OCI-LY7 (cell line): ENCODE measurements at regions not wholly inside any gene's neighbourhood (a gene's known extent, or its start where the extent isn't known, plus 50 kb on each side); places are given as distances from the start of the nearest gene placed in this dataset.

ENCODE experiments used
- EZH2phosphoT487 ChIP-seq: fragments of 200-600 bp; sonication (generic); IDR thresholded peaks from 2 replicates; pipeline ENCODE4 v1.6.1; 2018; ENCODE audit warnings: low read depth, borderline replicate concordance, mild to moderate bottlenecking, mixed run types, antibody characterized with exemption, low read length, moderate library complexity, mixed read lengths
- TF ChIP-seq, protein P1 (sequence below): fragments of 200-600 bp; sonication (generic); conservative IDR thresholded peaks from 2 replicates; pipeline ENCODE4 v1.5.1; 2014; ENCODE audit warnings: mild to moderate bottlenecking, antibody characterized with exemption, low read length, moderate library complexity, mixed read lengths

DNA sequence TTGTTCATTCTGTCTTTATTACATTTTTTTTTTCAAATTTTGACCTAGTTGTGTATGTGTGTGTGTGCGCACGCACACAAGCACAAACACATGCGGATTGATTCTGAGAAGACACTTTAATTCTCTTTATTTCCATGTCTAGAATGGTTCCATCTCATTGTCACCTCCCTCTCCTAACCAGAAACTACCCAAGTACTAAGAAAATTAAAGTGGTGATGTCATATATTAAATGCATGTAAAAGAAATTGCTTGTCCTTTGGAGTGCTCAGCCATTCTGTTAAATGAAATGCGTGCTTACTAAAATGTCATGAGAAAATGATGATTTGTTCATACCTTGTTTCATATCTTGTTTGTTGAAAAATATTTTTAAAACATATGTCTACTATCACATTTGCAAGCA lies 1297.0 kb upstream of the TENM3 start:
- TF ChIP-seq, protein P1, sequence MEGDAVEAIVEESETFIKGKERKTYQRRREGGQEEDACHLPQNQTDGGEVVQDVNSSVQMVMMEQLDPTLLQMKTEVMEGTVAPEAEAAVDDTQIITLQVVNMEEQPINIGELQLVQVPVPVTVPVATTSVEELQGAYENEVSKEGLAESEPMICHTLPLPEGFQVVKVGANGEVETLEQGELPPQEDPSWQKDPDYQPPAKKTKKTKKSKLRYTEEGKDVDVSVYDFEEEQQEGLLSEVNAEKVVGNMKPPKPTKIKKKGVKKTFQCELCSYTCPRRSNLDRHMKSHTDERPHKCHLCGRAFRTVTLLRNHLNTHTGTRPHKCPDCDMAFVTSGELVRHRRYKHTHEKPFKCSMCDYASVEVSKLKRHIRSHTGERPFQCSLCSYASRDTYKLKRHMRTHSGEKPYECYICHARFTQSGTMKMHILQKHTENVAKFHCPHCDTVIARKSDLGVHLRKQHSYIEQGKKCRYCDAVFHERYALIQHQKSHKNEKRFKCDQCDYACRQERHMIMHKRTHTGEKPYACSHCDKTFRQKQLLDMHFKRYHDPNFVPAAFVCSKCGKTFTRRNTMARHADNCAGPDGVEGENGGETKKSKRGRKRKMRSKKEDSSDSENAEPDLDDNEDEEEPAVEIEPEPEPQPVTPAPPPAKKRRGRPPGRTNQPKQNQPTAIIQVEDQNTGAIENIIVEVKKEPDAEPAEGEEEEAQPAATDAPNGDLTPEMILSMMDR: no peak
- no peak for TF ChIP-seq EZH2phosphoT487
